Mesenchymal stem cell (in vitro differentiated cells and primary cell): ENCODE measurements at regions not wholly inside any gene's neighbourhood (a gene's known extent, or its start where the extent isn't known, plus 50 kb on each side); places are given as distances from the start of the nearest gene placed in this dataset.

Experiments
- DNase-seq: peaks from one replicate; pipeline ENCODE4 v3.0.0-alpha.2; 2013
- H2AFZ ChIP-seq: one replicate; pipeline ENCODE4 v1.6.1; 2013; ENCODE audit warnings: low read depth, mild to moderate bottlenecking, control low read depth, inconsistent platforms, low read length, moderate library complexity
- H2AK5ac ChIP-seq: 2 replicates; pipeline ENCODE4 v1.6.1; 2013; ENCODE audit warnings: low read length, moderate library complexity, mild to moderate bottlenecking, inconsistent platforms; ENCODE audit not compliant: severe bottlenecking
- H2BK120ac ChIP-seq: one replicate; pipeline ENCODE4 v1.6.1; 2013; ENCODE audit warnings: low read depth, mild to moderate bottlenecking, inconsistent platforms, low read length, moderate library complexity
- H2BK12ac ChIP-seq, 2 experiments: one replicate each; pipeline ENCODE4 v1.6.1; 2013; ENCODE audit warnings: inconsistent platforms in 2 of 2, low read length in 2 of 2, mild to moderate bottlenecking in 2 of 2, moderate library complexity in 2 of 2, control low read depth in 1 of 2
- H2BK15ac ChIP-seq: one replicate; pipeline ENCODE4 v1.6.1; 2013; ENCODE audit warnings: mild to moderate bottlenecking, low read depth, inconsistent platforms; ENCODE audit not compliant: poor library complexity, severe bottlenecking
- H2BK5ac ChIP-seq: 2 replicates; pipeline ENCODE4 v1.6.1; 2013; ENCODE audit warnings: low read depth, mild to moderate bottlenecking, low read length, control low read depth, inconsistent platforms; ENCODE audit not compliant: poor library complexity, severe bottlenecking
- H3K14ac ChIP-seq, 2 experiments: one replicate each; pipeline ENCODE4 v1.6.1; 2013; ENCODE audit warnings: inconsistent platforms in 2 of 2, low read length in 2 of 2, control low read depth in 1 of 2, mild to moderate bottlenecking in 1 of 2, moderate library complexity in 1 of 2
- H3K18ac ChIP-seq, 2 experiments: one replicate each; pipeline ENCODE4 v1.6.1; 2013; ENCODE audit warnings: inconsistent platforms in 2 of 2, low read length in 2 of 2, control low read depth in 1 of 2, low read depth in 1 of 2, mild to moderate bottlenecking in 1 of 2
- H3K23ac ChIP-seq, 2 experiments: one replicate each; pipeline ENCODE4 v1.6.1; 2013; ENCODE audit warnings: inconsistent platforms in 2 of 2, low read length in 2 of 2, mild to moderate bottlenecking in 2 of 2, moderate library complexity in 2 of 2, control low read depth in 1 of 2
- H3K27ac ChIP-seq: 2 replicates; pipeline ENCODE4 v1.5.1; 2013; ENCODE audit warnings: mild to moderate bottlenecking, moderate library complexity, low read length, control low read depth, inconsistent platforms; ENCODE audit not compliant: poor library complexity, severe bottlenecking
- H3K27me3 ChIP-seq, 2 experiments: 2 replicates each; pipeline versions ENCODE4 v1.6.1 to v1.7.0; 2013; ENCODE audit warnings: low read length in 2 of 2, mild to moderate bottlenecking in 2 of 2, moderate library complexity in 2 of 2, control low read depth in 1 of 2, inconsistent platforms in 1 of 2; ENCODE audit not compliant: control insufficient read depth in 1 of 2, insufficient read depth in 1 of 2
- H3K36me3 ChIP-seq, 2 experiments: 2 replicates each; pipeline versions ENCODE4 v1.6.1 to v1.7.0; 2013; ENCODE audit warnings: low read length in 2 of 2, control low read depth in 1 of 2, inconsistent platforms in 1 of 2, low read depth in 1 of 2, mild to moderate bottlenecking in 1 of 2; ENCODE audit not compliant: insufficient read depth in 2 of 2, control insufficient read depth in 1 of 2
- H3K4ac ChIP-seq, 2 experiments: one replicate each; pipeline ENCODE4 v1.6.1; 2013; ENCODE audit warnings: inconsistent platforms in 2 of 2, low read length in 2 of 2, mild to moderate bottlenecking in 2 of 2, moderate library complexity in 2 of 2, control low read depth in 1 of 2, low read depth in 1 of 2
- H3K4me1 ChIP-seq: 2 replicates; pipeline ENCODE4 v1.6.1; 2013; ENCODE audit warnings: low read depth, low read length, control low read depth; ENCODE audit not compliant: control insufficient read depth, insufficient read depth
- H3K4me2 ChIP-seq: 2 replicates; pipeline ENCODE4 v1.6.1; 2013; ENCODE audit warnings: low read length, mild to moderate bottlenecking, inconsistent platforms; ENCODE audit not compliant: poor library complexity, severe bottlenecking
- H3K4me3 ChIP-seq, 2 experiments: 2 replicates each; pipeline versions ENCODE4 v1.5.1 to v1.7.0; 2013; ENCODE audit warnings: low read length in 2 of 2, mild to moderate bottlenecking in 2 of 2, control low read depth in 1 of 2, low read depth in 1 of 2; ENCODE audit not compliant: insufficient read depth in 1 of 2
- H3K79me1 ChIP-seq: replicated peaks from 2 replicates; pipeline ENCODE4 v1.6.1; 2013; ENCODE audit warnings: mild to moderate bottlenecking, control low read depth, low read length, inconsistent platforms; ENCODE audit not compliant: poor library complexity, severe bottlenecking
- H3K9ac ChIP-seq: 2 replicates; pipeline ENCODE4 v1.7.0; 2013; ENCODE audit warnings: mild to moderate bottlenecking, low read length, moderate library complexity
- H3K9me3 ChIP-seq: 2 replicates; pipeline ENCODE4 v1.7.0; 2013; ENCODE audit warnings: mild to moderate bottlenecking, low read length; ENCODE audit not compliant: control insufficient read depth
- H4K8ac ChIP-seq: one replicate; pipeline ENCODE4 v1.6.1; 2013; ENCODE audit warnings: inconsistent platforms, mild to moderate bottlenecking, low read length, moderate library complexity
- H4K91ac ChIP-seq: one replicate; pipeline ENCODE4 v1.6.1; 2013; ENCODE audit warnings: mild to moderate bottlenecking, low read length, inconsistent platforms
- WGBS: methylation state at CpG from one replicate; pipeline ENCODE4 v1.1.7; 2013; ENCODE audit warnings: mixed read lengths; 5-methylcytosine and 5-hydroxymethylcytosine counted together

DNA sequence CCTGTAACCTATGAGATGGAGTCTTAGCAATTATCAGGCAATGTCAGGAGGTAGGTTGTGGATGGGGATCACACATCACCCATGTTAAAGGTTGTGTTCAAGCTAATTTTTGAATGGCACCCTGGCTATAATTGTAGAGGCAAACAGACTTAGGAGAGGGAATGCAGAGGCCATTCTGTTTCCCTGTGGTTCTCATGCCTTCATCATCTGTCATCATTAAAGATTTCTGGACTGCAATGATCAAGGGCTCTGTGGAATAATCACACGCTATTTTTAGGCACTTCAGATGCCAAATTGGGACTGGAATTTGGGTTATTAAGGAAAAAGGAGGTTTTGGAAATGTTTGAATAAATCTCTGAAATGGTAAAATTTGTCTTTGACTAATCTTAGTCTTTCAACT is 1065.4 kb downstream of the TAF11L14 start:
- Histone ChIP-seq H3K9me3 (no peaks in the 10 kb centered on the region), H3K27me3 (no peaks in the 10 kb centered on the region), H2BK12ac (no peak overlapping the region), H3K4me1 (peaks cover 1% of the 10 kb centered on the region), H3K4me2 (no peak overlapping the region), H3K27ac (no peak overlapping the region), H3K9ac (no peak overlapping the region), H2BK15ac (no peak overlapping the region), H2BK120ac (no peak overlapping the region), H3K36me3 (no peaks in the 10 kb centered on the region), H2AFZ (no peak overlapping the region), H3K4me3 (no peak overlapping the region), H3K4ac (no peak overlapping the region), H3K18ac (no peak overlapping the region), H3K23ac (no peak overlapping the region), H4K8ac (no peak overlapping the region), H2BK5ac (no peak overlapping the region), H2AK5ac (no peak overlapping the region), H3K79me1 (no peaks in the 10 kb centered on the region), H4K91ac (no peak overlapping the region), H3K14ac (no peak overlapping the region)
- no peak for DNase-seq
- 88% methylated on average over 1 of the region's 1 CpG for WGBS

- Histone ChIP-seq H3K18ac (no peak overlapping the region), H3K9ac (no peak overlapping the region), H3K36me3 (no peaks in the 10 kb centered on the region), H3K27ac (no peak overlapping the region), H4K91ac (no peak overlapping the region), H2BK5ac (no peak overlapping the region), H3K4me1 (peaks cover 1% of the 10 kb centered on the region), H3K4ac (no peak overlapping the region), H3K23ac (no peak overlapping the region), H2BK120ac (no peak overlapping the region), H3K9me3 (no peaks in the 10 kb centered on the region), H3K79me1 (no peaks in the 10 kb centered on the region), H4K8ac (no peak overlapping the region), H3K27me3 (no peaks in the 10 kb centered on the region), H2AFZ (no peak overlapping the region), H2AK5ac (no peak overlapping the region), H2BK12ac (no peak overlapping the region), H3K4me3 (no peak overlapping the region), H2BK15ac (no peak overlapping the region), H3K4me2 (no peak overlapping the region), H3K14ac (no peak overlapping the region)
- WGBS, result no CpG with 5 or more reads among the region's 1 CpG
- no peak for DNase-seq
These were observed 1068.6 kb downstream of the TAF11L14 start for GRCh38 chr5:18702821-18703220.

DNA sequence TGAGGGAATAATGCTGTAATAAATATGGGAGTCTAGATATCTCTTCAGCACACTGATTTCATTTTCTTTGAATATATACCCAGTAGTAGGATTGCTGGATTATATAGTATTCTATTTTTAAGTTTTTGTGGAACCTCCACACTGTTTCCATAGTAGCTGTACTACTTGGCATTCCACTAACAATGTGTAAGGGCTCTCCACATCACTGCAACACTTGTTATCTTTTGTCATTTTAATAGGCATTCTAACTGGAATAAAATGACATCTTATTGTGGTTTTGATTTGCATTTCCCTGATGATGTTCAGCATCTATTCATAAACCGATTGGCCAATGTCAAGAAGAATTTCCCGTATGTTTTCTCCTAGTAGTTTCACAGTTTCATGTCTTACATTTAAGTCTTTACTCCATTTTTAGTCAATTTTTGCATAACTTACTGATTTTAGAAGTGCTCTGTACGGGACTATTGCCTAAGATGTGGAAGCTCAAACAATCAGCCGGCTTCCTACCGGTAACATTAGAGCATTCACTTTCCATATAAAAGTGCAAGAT is 1078.8 kb downstream of the TAF11L14 start:
- H3K23ac ChIP-seq, result no peak overlapping the region
- no peak overlapping the region for H2BK15ac ChIP-seq
- no peak overlapping the region for H3K27ac ChIP-seq
- no peak overlapping the region for H2BK12ac ChIP-seq
- no peak overlapping the region for H3K18ac ChIP-seq
- no peak overlapping the region for H3K4me3 ChIP-seq
- no peak overlapping the region for H3K14ac ChIP-seq
- WGBS, result no CpG with 5 or more reads among the region's 5 CpGs
- no peaks in the 10 kb centered on the region for H3K27me3 ChIP-seq
- H2BK120ac ChIP-seq, result no peak overlapping the region
- no peaks in the 10 kb centered on the region for H3K4me1 ChIP-seq
- H2AFZ ChIP-seq, result no peak overlapping the region
- H3K9me3 ChIP-seq, result no peaks in the 10 kb centered on the region
- no peak overlapping the region for H2BK5ac ChIP-seq
- no peak overlapping the region for H3K4me2 ChIP-seq
- H3K4ac ChIP-seq, result no peak overlapping the region
- H4K91ac ChIP-seq, result no peak overlapping the region
- H3K36me3 ChIP-seq, result no peaks in the 10 kb centered on the region
- no peak overlapping the region for H2AK5ac ChIP-seq
- H3K9ac ChIP-seq, result no peak overlapping the region
- H4K8ac ChIP-seq, result no peak overlapping the region
- no peak for DNase-seq
- H3K79me1 ChIP-seq, result no peaks in the 10 kb centered on the region

GRCh38 chr5:18720002-18720401 is 1085.7 kb downstream of the TAF11L14 start:
- Histone ChIP-seq H4K8ac (no peak overlapping the region), H3K9me3 (no peaks in the 10 kb centered on the region), H2BK15ac (no peak overlapping the region), H2BK5ac (no peak overlapping the region), H3K4me1 (no peaks in the 10 kb centered on the region), H3K18ac (no peak overlapping the region), H2AK5ac (no peak overlapping the region), H2BK12ac (no peak overlapping the region), H4K91ac (no peak overlapping the region), H3K4ac (no peak overlapping the region), H3K27ac (no peak overlapping the region), H3K4me2 (no peak overlapping the region), H3K14ac (no peak overlapping the region), H3K27me3 (no peaks in the 10 kb centered on the region), H3K36me3 (no peaks in the 10 kb centered on the region), H3K23ac (no peak overlapping the region), H3K9ac (no peak overlapping the region), H3K4me3 (no peak overlapping the region), H3K79me1 (no peaks in the 10 kb centered on the region), H2BK120ac (no peak overlapping the region), H2AFZ (no peak overlapping the region)
- no peak for DNase-seq
- WGBS, result 64% methylated on average over 1 of the region's 1 CpG
